ENCODE measurements at regions not wholly inside any gene's neighbourhood (a gene's known extent, or its start where the extent isn't known, plus 50 kb on each side); places are given as distances from the start of the nearest gene placed in this dataset.

GRCh38 chr10:3671386-3671955 is 113.5 kb downstream of the KLF6 start:
- no peak for DNase-seq (ENCODE audit: low read depth in 1 of 2, low spot score in 1 of 2)
- Histone ChIP-seq H3K27ac (replicated peaks) (no peak overlapping the region), H3K4me3 (replicated peaks; ENCODE audit: insufficient read depth, low read length) (no peak overlapping the region), H3K27me3 (ENCODE audit: insufficient read depth, poor library complexity, severe bottlenecking) (no peaks in the 10 kb centered on the region)
- TF ChIP-seq GABPA (IDR thresholded peaks at IDR 0.05; ENCODE audit: low read depth): no peak
- TF ChIP-seq POLR2AphosphoS5 (IDR thresholded peaks at IDR 0.05; ENCODE audit: low read depth): no peak
- TF ChIP-seq CTCF (IDR thresholded peaks at IDR 0.05; ENCODE audit: insufficient read depth, low read length): no peak
- TF ChIP-seq SPI1 (IDR thresholded peaks at IDR 0.05; ENCODE audit: borderline replicate concordance, low read depth): no peak
- TF ChIP-seq REST (IDR thresholded peaks at IDR 0.05; ENCODE audit: insufficient replicate concordance, low read depth): no peak

GRCh38 chr10:3668966-3669330 is 116.1 kb downstream of the KLF6 start:
- no peak for TF ChIP-seq GABPA (IDR thresholded peaks at IDR 0.05; ENCODE audit: low read depth)
- TF ChIP-seq CTCF (IDR thresholded peaks at IDR 0.05; ENCODE audit: insufficient read depth, low read length): no peak
- TF ChIP-seq SPI1 (IDR thresholded peaks at IDR 0.05; ENCODE audit: borderline replicate concordance, low read depth): no peak
- TF ChIP-seq POLR2AphosphoS5 (IDR thresholded peaks at IDR 0.05; ENCODE audit: low read depth): no peak
- TF ChIP-seq REST (IDR thresholded peaks at IDR 0.05; ENCODE audit: insufficient replicate concordance, low read depth): no peak
- peak in 1 of 2 experiments; percentile 10 for DNase-seq (ENCODE audit: low read depth in 1 of 2, low spot score in 1 of 2)
- no peak overlapping the region; the same call in 1 of the 2 replicates for H3K4me3 ChIP-seq (replicated peaks; ENCODE audit: insufficient read depth, low read length)
- H3K27ac ChIP-seq (replicated peaks): peak overlapping the region; percentile 70
- no peaks in the 10 kb centered on the region for H3K27me3 ChIP-seq (ENCODE audit: insufficient read depth, poor library complexity, severe bottlenecking)

- Histone ChIP-seq H3K27ac (replicated peaks) (peak overlapping the region; percentile 70), H3K4me3 (replicated peaks; ENCODE audit: insufficient read depth, low read length) (peak overlapping the region; percentile 16), H3K27me3 (ENCODE audit: insufficient read depth, poor library complexity, severe bottlenecking) (no peaks in the 10 kb centered on the region)
- no peak for TF ChIP-seq GABPA (IDR thresholded peaks at IDR 0.05; ENCODE audit: low read depth)
- TF ChIP-seq SPI1 (IDR thresholded peaks at IDR 0.05; ENCODE audit: borderline replicate concordance, low read depth): no peak
- no peak for TF ChIP-seq CTCF (IDR thresholded peaks at IDR 0.05; ENCODE audit: insufficient read depth, low read length)
- TF ChIP-seq POLR2AphosphoS5 (IDR thresholded peaks at IDR 0.05; ENCODE audit: low read depth): no peak
- no peak for TF ChIP-seq REST (IDR thresholded peaks at IDR 0.05; ENCODE audit: insufficient replicate concordance, low read depth)
- DNase-seq (ENCODE audit: low read depth in 1 of 2, low spot score in 1 of 2): peak in 1 of 2 experiments; percentile 20
Observed at GRCh38 chr10:3668276-3668965, 116.6 kb downstream of the KLF6 start.
